Panc1 (cell line): ENCODE measurements at regions not wholly inside any gene's neighbourhood (a gene's known extent, or its start where the extent isn't known, plus 50 kb on each side); places are given as distances from the start of the nearest gene placed in this dataset.

Experiments used
- ATAC-seq: fragments of 200-7000 bp; cut with Tn5 transposase; 2 replicates; pipeline ENCODE4 v1.9.1; 2020; ENCODE audit warnings: mild to moderate bottlenecking, moderate library complexity
- BruUV-seq: library from RNA; stranded (reverse); fragments of 400-500 nt; replicated peaks from 2 replicates; lab custom pipeline; 2021; lab: Mats Ljungman, UMichigan
- CTCF ChIA-PET: fragments of 300-600 bp; sonication (Branson Sonifier 250); formaldehyde crosslinking; loops from one replicate; lab custom pipeline; 2022; ENCODE audit warnings: antibody characterized with exemption; lab: Charles Lee
- POLR2A ChIA-PET: fragments of 300-600 bp; sonication (Branson Sonifier 250); formaldehyde crosslinking; loops from one replicate; lab custom pipeline; 2022; ENCODE audit warnings: antibody characterized with exemption; lab: Charles Lee
- DNase-seq: peaks from one replicate; pipeline ENCODE4 v3.0.0-alpha.2; 2010; ENCODE audit warnings: low read depth, low spot score
- H3K27ac ChIP-seq: 2 replicates; pipeline ENCODE4 v1.5.1; 2011; ENCODE audit warnings: mild to moderate bottlenecking, low read length, inconsistent platforms
- H3K27me3 ChIP-seq: fragments of 200-500 bp; sonication (Bioruptor generic); 2 replicates; pipeline ENCODE4 v1.6.0; 2014; ENCODE audit warnings: low read length, inconsistent platforms; ENCODE audit not compliant: control insufficient read depth, insufficient read depth
- H3K36me3 ChIP-seq: fragments of 200-500 bp; sonication (Bioruptor generic); 2 replicates; pipeline ENCODE4 v1.5.1; 2014; ENCODE audit warnings: inconsistent platforms, mild to moderate bottlenecking, low read length, moderate library complexity; ENCODE audit not compliant: control insufficient read depth, insufficient read depth
- H3K4me1 ChIP-seq: 2 replicates; pipeline ENCODE4 v1.5.1; 2011; ENCODE audit warnings: inconsistent platforms, mild to moderate bottlenecking, low read length, moderate library complexity; ENCODE audit not compliant: control insufficient read depth, insufficient read depth
- H3K4me3 ChIP-seq, 2 experiments: 2 replicates each; pipeline ENCODE4 v1.5.1; 2011 to 2012; ENCODE audit warnings: low read depth in 2 of 2, low read length in 2 of 2, mild to moderate bottlenecking in 2 of 2, inconsistent platforms in 1 of 2, moderate library complexity in 1 of 2
- H3K9me3 ChIP-seq: fragments of 200-500 bp; sonication (Bioruptor generic); 2 replicates; pipeline ENCODE4 v1.5.1; 2014; ENCODE audit warnings: low read depth, mild to moderate bottlenecking, inconsistent platforms, low read length, moderate library complexity; ENCODE audit not compliant: control insufficient read depth, insufficient read depth
- POLR2AphosphoS5 ChIP-seq: IDR thresholded peaks from 2 replicates; pipeline ENCODE4 v1.6.1; 2012; ENCODE audit warnings: mild to moderate bottlenecking, low read depth, low read length, moderate library complexity
- SIN3A ChIP-seq: IDR thresholded peaks from 2 replicates; pipeline ENCODE4 v1.6.1; 2012; ENCODE audit warnings: low read depth, mild to moderate bottlenecking, low read length, moderate library complexity, borderline replicate concordance; ENCODE audit not compliant: insufficient read depth
- TCF7L2 ChIP-seq: IDR thresholded peaks from 2 replicates; pipeline ENCODE4 v1.6.1; 2011; ENCODE audit warnings: mild to moderate bottlenecking, low read depth, low read length, inconsistent platforms
- in situ Hi-C: cut with HindIII; loops from 2 replicates; pipeline ENCODE4 v1.10.0; 2016; ENCODE audit warnings: low sequenced_read_pairs, low pct_unique_long_range_greater_than_20kb
- intact Hi-C: fragments of 100-400 bp; cut with micrococcal nuclease; formaldehyde crosslinking; loops from one replicate; pipeline ENCODE4 v1.10.0; 2022; ENCODE audit not compliant: unreplicated experiment
- TF ChIP-seq, protein P1 (sequence below), 2 experiments: IDR thresholded peaks; 2 replicates each; pipeline ENCODE4 v1.6.1; 2011 to 2012; ENCODE audit warnings: low read depth in 2 of 2, control low read depth in 1 of 2, low read length in 1 of 2, mild to moderate bottlenecking in 1 of 2, moderate library complexity in 1 of 2; ENCODE audit not compliant: insufficient read depth in 1 of 2
- TF ChIP-seq, protein P2 (sequence below): fragments of 450-650 bp; IDR thresholded peaks from 2 replicates; pipeline ENCODE4 v1.5.1; 2017; ENCODE audit warnings: mild to moderate bottlenecking

- TF ChIP-seq POLR2AphosphoS5 (no peak), SIN3A (no peak)
- TF ChIP-seq, protein P1, sequence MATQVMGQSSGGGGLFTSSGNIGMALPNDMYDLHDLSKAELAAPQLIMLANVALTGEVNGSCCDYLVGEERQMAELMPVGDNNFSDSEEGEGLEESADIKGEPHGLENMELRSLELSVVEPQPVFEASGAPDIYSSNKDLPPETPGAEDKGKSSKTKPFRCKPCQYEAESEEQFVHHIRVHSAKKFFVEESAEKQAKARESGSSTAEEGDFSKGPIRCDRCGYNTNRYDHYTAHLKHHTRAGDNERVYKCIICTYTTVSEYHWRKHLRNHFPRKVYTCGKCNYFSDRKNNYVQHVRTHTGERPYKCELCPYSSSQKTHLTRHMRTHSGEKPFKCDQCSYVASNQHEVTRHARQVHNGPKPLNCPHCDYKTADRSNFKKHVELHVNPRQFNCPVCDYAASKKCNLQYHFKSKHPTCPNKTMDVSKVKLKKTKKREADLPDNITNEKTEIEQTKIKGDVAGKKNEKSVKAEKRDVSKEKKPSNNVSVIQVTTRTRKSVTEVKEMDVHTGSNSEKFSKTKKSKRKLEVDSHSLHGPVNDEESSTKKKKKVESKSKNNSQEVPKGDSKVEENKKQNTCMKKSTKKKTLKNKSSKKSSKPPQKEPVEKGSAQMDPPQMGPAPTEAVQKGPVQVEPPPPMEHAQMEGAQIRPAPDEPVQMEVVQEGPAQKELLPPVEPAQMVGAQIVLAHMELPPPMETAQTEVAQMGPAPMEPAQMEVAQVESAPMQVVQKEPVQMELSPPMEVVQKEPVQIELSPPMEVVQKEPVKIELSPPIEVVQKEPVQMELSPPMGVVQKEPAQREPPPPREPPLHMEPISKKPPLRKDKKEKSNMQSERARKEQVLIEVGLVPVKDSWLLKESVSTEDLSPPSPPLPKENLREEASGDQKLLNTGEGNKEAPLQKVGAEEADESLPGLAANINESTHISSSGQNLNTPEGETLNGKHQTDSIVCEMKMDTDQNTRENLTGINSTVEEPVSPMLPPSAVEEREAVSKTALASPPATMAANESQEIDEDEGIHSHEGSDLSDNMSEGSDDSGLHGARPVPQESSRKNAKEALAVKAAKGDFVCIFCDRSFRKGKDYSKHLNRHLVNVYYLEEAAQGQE (IDR thresholded peaks at IDR 0.05; ENCODE audit: insufficient read depth in 1 of 2, low read depth in 2 of 2, low read length in 1 of 2) = no peak
- no peaks in the 10 kb centered on the region for H3K27me3 ChIP-seq
- in situ Hi-C loops = no loop called here
- ChIA-PET POLR2A (no interaction called here), CTCF (no interaction called here)
- ATAC-seq (no peak), DNase-seq (no peak)
- H3K4me1 ChIP-seq = no peaks in the 10 kb centered on the region
- no peak overlapping the region for H3K27ac ChIP-seq
- H3K9me3 ChIP-seq = peaks cover 10% of the 10 kb centered on the region; the same call in 1 of the 2 replicates
- H3K36me3 ChIP-seq = no peaks in the 10 kb centered on the region
- intact Hi-C loops = no loop called here
- no TSS peak for BruUV-seq
- no peak overlapping the region for H3K4me3 ChIP-seq
These were observed 151.2 kb upstream of the HS6ST1 start for GRCh38 chr2:128469875-128470274.

GRCh38 chr2:128472789-128473174 is 154.1 kb upstream of the HS6ST1 start:
- no peak for ATAC-seq
- Histone ChIP-seq H3K36me3 (no peaks in the 10 kb centered on the region), H3K4me1 (no peaks in the 10 kb centered on the region), H3K4me3 (no peak overlapping the region), H3K27ac (no peak overlapping the region), H3K27me3 (no peaks in the 10 kb centered on the region), H3K9me3 (peaks cover 10% of the 10 kb centered on the region; the same call in 1 of the 2 replicates)
- BruUV-seq = no TSS peak
- intact Hi-C loops = no loop called here
- no peak for TF ChIP-seq TCF7L2
- CTCF ChIA-PET = no interaction called here
- POLR2A ChIA-PET = no interaction called here
- in situ Hi-C loops = no loop called here
- DNase-seq = no peak

GRCh38 chr2:128473175-128474035 is 154.7 kb upstream of the HS6ST1 start:
- CTCF ChIA-PET = no interaction called here
- POLR2A ChIA-PET = no interaction called here
- in situ Hi-C loops (no loop called here), intact Hi-C loops (no loop called here)
- Histone ChIP-seq H3K9me3 (peaks cover 10% of the 10 kb centered on the region; the same call in 1 of the 2 replicates), H3K27ac (no peak overlapping the region), H3K4me1 (no peaks in the 10 kb centered on the region), H3K4me3 (no peak overlapping the region), H3K27me3 (no peaks in the 10 kb centered on the region), H3K36me3 (no peaks in the 10 kb centered on the region)
- DNase-seq = no peak
- no peak for ATAC-seq
- no peak for TF ChIP-seq POLR2AphosphoS5
- TF ChIP-seq, protein P1 (IDR thresholded peaks at IDR 0.05; ENCODE audit: insufficient read depth in 1 of 2, low read depth in 2 of 2, low read length in 1 of 2) = no peak
- no peak for TF ChIP-seq TCF7L2
- TF ChIP-seq SIN3A = no peak
- TF ChIP-seq, protein P2, sequence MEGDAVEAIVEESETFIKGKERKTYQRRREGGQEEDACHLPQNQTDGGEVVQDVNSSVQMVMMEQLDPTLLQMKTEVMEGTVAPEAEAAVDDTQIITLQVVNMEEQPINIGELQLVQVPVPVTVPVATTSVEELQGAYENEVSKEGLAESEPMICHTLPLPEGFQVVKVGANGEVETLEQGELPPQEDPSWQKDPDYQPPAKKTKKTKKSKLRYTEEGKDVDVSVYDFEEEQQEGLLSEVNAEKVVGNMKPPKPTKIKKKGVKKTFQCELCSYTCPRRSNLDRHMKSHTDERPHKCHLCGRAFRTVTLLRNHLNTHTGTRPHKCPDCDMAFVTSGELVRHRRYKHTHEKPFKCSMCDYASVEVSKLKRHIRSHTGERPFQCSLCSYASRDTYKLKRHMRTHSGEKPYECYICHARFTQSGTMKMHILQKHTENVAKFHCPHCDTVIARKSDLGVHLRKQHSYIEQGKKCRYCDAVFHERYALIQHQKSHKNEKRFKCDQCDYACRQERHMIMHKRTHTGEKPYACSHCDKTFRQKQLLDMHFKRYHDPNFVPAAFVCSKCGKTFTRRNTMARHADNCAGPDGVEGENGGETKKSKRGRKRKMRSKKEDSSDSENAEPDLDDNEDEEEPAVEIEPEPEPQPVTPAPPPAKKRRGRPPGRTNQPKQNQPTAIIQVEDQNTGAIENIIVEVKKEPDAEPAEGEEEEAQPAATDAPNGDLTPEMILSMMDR = no peak
- BruUV-seq = no TSS peak
